ENCODE measurements at regions not wholly inside any gene's neighbourhood (a gene's known extent, or its start where the extent isn't known, plus 50 kb on each side); places are given as distances from the start of the nearest gene placed in this dataset.

DNA sequence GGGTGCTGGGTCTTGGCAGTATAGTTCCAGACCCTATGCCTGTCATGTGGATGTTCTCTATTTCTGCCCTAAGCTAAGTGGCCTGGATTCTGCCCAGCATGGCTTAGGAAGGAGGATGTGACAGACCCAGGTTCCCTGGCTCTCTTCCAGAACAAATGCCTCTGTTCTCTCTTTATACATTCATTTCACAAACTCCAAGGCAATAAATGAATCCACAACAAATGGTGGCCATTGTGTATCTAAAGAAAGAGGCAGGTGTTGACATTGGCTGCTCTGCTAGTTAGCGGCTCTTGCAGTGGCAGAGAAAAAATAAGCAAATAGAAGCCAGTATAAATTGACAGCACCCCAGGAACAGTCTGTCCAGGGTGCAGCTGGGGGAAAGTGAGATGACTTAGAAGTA, 298.6 kb downstream of the SUCLG1 start:
- TF ChIP-seq, protein P1, sequence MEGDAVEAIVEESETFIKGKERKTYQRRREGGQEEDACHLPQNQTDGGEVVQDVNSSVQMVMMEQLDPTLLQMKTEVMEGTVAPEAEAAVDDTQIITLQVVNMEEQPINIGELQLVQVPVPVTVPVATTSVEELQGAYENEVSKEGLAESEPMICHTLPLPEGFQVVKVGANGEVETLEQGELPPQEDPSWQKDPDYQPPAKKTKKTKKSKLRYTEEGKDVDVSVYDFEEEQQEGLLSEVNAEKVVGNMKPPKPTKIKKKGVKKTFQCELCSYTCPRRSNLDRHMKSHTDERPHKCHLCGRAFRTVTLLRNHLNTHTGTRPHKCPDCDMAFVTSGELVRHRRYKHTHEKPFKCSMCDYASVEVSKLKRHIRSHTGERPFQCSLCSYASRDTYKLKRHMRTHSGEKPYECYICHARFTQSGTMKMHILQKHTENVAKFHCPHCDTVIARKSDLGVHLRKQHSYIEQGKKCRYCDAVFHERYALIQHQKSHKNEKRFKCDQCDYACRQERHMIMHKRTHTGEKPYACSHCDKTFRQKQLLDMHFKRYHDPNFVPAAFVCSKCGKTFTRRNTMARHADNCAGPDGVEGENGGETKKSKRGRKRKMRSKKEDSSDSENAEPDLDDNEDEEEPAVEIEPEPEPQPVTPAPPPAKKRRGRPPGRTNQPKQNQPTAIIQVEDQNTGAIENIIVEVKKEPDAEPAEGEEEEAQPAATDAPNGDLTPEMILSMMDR (IDR thresholded peaks at IDR 0.05) = no peak

DNA sequence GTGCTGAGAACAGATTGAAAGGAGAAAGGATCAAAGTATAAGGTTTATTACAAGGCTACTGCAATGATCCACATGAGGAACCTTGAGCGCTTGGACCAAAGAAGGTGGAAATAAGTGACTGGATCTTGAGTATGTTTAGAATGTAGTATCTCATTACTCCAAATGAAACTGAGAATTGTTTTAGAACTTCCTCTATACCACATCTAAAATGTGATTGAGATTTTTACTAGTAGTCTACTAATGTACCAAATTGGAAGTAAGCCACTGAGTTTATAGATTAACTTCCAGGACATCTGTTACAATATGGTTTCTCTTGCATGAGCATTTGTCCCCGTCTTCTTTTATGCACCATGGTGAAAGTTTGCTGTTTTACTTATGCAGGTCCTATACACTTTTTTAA, 300.5 kb downstream of the SUCLG1 start:
- TF ChIP-seq, protein P1 (IDR thresholded peaks at IDR 0.05) = no peak

DNA sequence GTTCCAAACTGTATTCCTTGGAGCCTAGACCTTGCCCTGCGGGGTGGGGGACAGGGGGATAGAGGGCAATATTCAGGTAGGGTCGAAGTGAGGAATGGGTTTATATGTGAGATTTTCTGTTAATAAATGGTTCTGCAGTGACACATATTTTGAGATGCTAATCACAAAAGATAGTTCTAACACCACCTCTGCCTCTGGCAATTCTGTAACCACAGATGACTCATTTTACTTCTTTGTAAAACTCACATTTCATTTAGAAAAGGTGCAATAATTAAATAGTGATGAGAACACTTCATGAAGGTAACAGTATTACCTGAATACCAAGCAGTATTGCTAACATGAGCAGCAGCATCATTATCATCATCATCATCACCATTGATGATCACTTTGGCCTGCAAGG, 306.6 kb downstream of the SUCLG1 start:
- TF ChIP-seq, protein P1 (IDR thresholded peaks at IDR 0.05) = no peak

DNA sequence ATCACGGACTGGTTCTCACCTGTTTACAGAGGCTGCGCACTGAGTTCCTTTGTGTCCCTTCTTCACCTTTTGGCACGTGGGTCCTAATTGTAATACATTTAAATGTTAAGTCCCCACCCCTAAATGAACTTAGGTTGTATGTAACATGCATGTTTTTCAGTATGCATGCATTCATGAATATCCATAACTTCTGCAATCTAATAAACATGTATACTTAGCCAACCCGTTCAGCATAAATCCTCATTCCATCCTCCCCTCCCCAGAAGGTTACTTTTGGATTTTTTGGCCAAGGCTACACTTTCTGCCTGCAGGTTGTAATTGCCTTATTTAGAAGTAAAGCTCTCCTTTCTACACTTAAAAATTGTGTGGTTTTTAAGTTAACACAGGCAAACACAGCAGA, 314.7 kb downstream of the SUCLG1 start:
- TF ChIP-seq, protein P1 (IDR thresholded peaks at IDR 0.05) = no peak

DNA sequence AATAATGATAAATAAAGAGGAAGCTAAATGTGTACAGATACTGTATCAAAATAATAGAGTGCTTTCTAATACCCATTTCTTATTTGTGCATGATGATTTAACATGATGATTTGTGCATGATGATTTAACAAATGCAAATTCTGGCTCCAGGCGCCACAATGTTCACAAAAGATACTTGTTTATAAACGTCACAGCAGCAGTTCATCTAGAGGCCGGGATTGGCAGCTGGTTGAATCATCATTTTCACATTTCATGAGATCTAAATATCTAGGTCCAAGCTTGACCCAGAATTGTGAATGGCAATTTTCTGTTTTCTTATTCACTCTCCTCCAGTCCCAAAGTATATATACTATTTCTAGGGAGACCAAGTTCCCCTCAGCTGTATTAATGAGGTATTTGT, 322.0 kb downstream of the SUCLG1 start:
- TF ChIP-seq, protein P1 (IDR thresholded peaks at IDR 0.05) = no peak

DNA sequence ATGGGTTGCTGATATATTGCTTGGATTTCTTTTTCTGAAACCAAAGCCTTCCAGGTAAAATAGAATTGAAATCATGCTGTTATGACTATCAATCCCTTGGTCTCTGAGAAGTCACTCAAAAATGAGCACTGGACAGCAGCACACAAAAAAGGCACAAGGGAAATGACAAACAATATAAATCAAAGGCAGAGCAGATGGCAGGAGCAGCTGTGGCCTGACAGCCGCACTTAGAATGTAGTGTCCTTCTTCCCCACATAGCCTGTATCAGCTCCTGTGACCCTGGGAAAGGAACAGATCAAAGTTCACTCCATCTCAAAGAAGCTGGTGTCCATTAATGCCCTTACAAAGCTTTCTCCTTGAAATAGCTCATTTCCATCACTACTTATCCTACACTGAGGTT, 326.7 kb downstream of the SUCLG1 start:
- TF ChIP-seq, protein P1 (IDR thresholded peaks at IDR 0.05) = no peak

DNA sequence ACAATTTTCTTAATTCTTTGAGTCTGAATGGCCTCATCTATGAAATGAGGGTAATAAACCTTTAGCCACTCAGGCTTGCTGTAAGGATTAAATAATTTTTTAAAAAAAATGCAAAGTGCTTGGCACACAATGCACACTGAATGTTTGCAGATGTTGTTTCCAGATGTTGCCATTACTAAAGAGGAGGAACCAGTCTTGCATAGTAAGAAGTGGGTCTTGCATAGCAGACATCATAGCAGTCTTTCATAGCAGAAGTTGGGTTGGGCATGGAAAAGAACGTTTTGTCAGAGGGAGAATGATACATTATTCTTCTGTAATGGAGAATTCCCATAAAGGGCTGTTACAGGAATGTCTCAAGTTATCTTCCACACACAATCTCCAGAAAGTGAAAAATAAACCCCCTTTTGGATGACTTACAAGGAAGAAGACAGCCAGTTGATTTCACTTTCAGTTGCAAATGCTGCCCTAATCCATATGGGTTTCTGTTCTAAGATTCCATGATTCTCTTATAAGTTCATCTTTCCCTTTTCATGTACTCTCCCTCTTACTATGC, 327.7 kb downstream of the SUCLG1 start:
- TF ChIP-seq, protein P1 (IDR thresholded peaks at IDR 0.05) = no peak

DNA sequence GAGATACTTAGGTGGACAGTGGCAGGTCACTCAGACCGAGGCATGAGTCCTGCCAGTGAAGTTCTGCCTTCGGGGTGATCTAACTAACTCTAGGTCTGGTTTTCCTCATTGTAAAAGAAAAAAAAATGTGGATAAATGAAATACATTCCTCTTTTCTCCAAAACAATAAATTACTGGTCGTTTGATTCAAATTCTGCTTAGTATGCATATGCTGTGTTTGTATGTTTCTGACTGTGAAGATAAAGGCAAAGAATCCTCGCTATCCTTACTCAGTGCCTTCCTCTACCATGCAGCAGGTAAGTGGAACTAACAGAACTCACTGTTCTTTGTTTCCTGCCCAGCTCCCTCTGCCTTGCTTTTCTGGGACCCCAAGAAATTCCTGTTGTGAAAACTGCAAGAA, 330.1 kb downstream of the SUCLG1 start:
- TF ChIP-seq, protein P1 (IDR thresholded peaks at IDR 0.05) = no peak
